ENCODE measurements at regions not wholly inside any gene's neighbourhood (a gene's known extent, or its start where the extent isn't known, plus 50 kb on each side); places are given as distances from the start of the nearest gene placed in this dataset.

GRCh38 chr5:82346399-82347165 lies 68.4 kb upstream of the RPS23 start:
- Histone ChIP-seq H3K27ac (peak overlapping the region; percentile 61), H3K9me3 (ENCODE audit: low read depth) (no peaks in the 10 kb centered on the region), H3K27me3 (no peaks in the 10 kb centered on the region), H3K4me3 (no peak overlapping the region), H3K36me3 (no peaks in the 10 kb centered on the region), H3K4me1 (ENCODE audit: low read depth) (peaks cover 24% of the 10 kb centered on the region)
- no peak for DNase-seq (ENCODE audit: low read depth in 1 of 2, low spot score in 1 of 2)
- TF ChIP-seq, protein P1, sequence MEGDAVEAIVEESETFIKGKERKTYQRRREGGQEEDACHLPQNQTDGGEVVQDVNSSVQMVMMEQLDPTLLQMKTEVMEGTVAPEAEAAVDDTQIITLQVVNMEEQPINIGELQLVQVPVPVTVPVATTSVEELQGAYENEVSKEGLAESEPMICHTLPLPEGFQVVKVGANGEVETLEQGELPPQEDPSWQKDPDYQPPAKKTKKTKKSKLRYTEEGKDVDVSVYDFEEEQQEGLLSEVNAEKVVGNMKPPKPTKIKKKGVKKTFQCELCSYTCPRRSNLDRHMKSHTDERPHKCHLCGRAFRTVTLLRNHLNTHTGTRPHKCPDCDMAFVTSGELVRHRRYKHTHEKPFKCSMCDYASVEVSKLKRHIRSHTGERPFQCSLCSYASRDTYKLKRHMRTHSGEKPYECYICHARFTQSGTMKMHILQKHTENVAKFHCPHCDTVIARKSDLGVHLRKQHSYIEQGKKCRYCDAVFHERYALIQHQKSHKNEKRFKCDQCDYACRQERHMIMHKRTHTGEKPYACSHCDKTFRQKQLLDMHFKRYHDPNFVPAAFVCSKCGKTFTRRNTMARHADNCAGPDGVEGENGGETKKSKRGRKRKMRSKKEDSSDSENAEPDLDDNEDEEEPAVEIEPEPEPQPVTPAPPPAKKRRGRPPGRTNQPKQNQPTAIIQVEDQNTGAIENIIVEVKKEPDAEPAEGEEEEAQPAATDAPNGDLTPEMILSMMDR (IDR thresholded peaks at IDR 0.05; ENCODE audit: low read depth, low read length): no peak

DNA sequence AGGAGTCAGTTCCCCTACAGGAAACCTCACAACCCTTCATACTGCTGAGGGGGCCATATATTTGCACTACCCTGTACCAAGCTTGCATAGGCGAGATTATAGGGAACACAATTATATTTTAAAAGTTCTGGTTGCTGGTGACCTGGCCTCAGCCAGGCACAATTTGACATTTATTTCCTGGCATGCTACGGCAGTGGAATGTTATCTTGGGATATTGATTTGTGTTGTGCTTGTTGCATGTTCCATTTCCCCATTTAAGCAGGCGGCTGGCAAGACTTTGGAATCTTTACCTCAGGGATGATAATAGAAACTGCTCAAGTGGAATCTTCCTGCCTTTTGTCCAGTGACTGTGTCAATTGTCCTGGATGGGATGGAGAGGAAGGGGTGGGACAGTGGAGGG lies 67.0 kb upstream of the RPS23 start:
- no peak overlapping the region for H3K4me3 ChIP-seq
- H3K27ac ChIP-seq: peak overlapping the region; percentile 53
- TF ChIP-seq, protein P1 (IDR thresholded peaks at IDR 0.05; ENCODE audit: low read depth, low read length): no peak
- H3K9me3 ChIP-seq (ENCODE audit: low read depth): no peaks in the 10 kb centered on the region
- H3K36me3 ChIP-seq: no peaks in the 10 kb centered on the region
- H3K27me3 ChIP-seq: no peaks in the 10 kb centered on the region
- peaks cover 18% of the 10 kb centered on the region for H3K4me1 ChIP-seq (ENCODE audit: low read depth)
- no peak for DNase-seq (ENCODE audit: low read depth in 1 of 2, low spot score in 1 of 2)

- Histone ChIP-seq H3K9me3 (ENCODE audit: low read depth) (no peaks in the 10 kb centered on the region), H3K27ac (no peak overlapping the region), H3K4me3 (no peak overlapping the region), H3K27me3 (no peaks in the 10 kb centered on the region), H3K4me1 (ENCODE audit: low read depth) (peaks cover 18% of the 10 kb centered on the region), H3K36me3 (no peaks in the 10 kb centered on the region)
- TF ChIP-seq, protein P1 (IDR thresholded peaks at IDR 0.05; ENCODE audit: low read depth, low read length): no peak
- no peak for DNase-seq (ENCODE audit: low read depth in 1 of 2, low spot score in 1 of 2)
These were observed 63.2 kb upstream of the RPS23 start for GRCh38 chr5:82341325-82341724.

DNA sequence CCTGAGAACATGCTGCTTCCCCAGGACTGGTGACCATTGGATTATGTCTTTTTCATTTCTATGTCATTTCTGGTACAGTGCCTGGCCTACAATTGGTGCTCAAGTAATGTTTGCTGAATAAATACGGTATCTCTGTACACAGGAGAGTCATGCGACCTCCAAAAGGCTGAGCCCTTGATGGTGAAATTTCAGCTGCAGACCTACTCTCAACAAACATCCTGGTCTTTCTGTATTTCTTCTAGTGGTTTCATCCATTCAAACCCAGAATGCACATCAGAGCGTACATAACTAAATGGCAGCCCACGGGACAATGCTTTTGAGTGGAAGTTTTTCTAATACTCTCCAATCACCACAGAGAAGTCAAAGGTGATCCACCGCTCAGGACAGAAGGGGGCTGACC lies 62.6 kb upstream of the RPS23 start:
- no peak overlapping the region for H3K27ac ChIP-seq
- no peak for DNase-seq (ENCODE audit: low read depth in 1 of 2, low spot score in 1 of 2)
- H3K27me3 ChIP-seq: no peaks in the 10 kb centered on the region
- no peaks in the 10 kb centered on the region for H3K36me3 ChIP-seq
- H3K4me1 ChIP-seq (ENCODE audit: low read depth): peaks cover 23% of the 10 kb centered on the region
- no peaks in the 10 kb centered on the region for H3K9me3 ChIP-seq (ENCODE audit: low read depth)
- TF ChIP-seq, protein P1 (IDR thresholded peaks at IDR 0.05; ENCODE audit: low read depth, low read length): no peak
- H3K4me3 ChIP-seq: no peak overlapping the region

DNA sequence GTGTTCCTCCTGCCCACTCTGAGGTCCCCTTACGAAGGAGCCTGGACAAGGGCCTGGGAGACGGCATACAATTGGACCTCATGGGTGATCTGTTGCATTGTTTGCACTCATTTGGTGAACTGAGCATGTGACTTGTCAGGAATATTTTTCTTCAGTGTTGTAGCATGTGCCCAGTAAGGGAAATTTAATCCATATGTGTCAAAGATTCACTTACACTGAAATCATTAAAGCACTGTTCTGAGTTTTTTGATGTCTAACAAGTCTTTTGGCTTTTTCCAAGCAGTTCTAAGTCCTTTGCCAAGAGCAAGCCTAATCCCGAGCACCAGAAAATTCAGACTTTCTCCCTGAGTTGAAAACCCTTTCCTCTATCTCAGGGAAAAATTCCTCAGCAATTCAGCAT lies 61.6 kb upstream of the RPS23 start:
- Histone ChIP-seq H3K27ac (peak overlapping the region; percentile 88), H3K4me3 (no peak overlapping the region), H3K9me3 (ENCODE audit: low read depth) (no peaks in the 10 kb centered on the region), H3K4me1 (ENCODE audit: low read depth) (peaks cover 31% of the 10 kb centered on the region), H3K36me3 (no peaks in the 10 kb centered on the region), H3K27me3 (no peaks in the 10 kb centered on the region)
- no peak for DNase-seq (ENCODE audit: low read depth in 1 of 2, low spot score in 1 of 2)
- TF ChIP-seq, protein P1 (IDR thresholded peaks at IDR 0.05; ENCODE audit: low read depth, low read length): no peak

All from cardiac muscle cell (in vitro differentiated cells and primary cell).